Mesenchymal stem cell (in vitro differentiated cells and primary cell): ENCODE measurements at regions not wholly inside any gene's neighbourhood (a gene's known extent, or its start where the extent isn't known, plus 50 kb on each side); places are given as distances from the start of the nearest gene placed in this dataset.

Experiments used
- DNase-seq: peaks from one replicate; pipeline ENCODE4 v3.0.0-alpha.2; 2013
- H2AFZ ChIP-seq: one replicate; pipeline ENCODE4 v1.6.1; 2013; ENCODE audit warnings: low read depth, mild to moderate bottlenecking, control low read depth, inconsistent platforms, low read length, moderate library complexity
- H2AK5ac ChIP-seq: 2 replicates; pipeline ENCODE4 v1.6.1; 2013; ENCODE audit warnings: low read length, moderate library complexity, mild to moderate bottlenecking, inconsistent platforms; ENCODE audit not compliant: severe bottlenecking
- H2BK120ac ChIP-seq: one replicate; pipeline ENCODE4 v1.6.1; 2013; ENCODE audit warnings: low read depth, mild to moderate bottlenecking, inconsistent platforms, low read length, moderate library complexity
- H2BK12ac ChIP-seq, 2 experiments: one replicate each; pipeline ENCODE4 v1.6.1; 2013; ENCODE audit warnings: inconsistent platforms in 2 of 2, low read length in 2 of 2, mild to moderate bottlenecking in 2 of 2, moderate library complexity in 2 of 2, control low read depth in 1 of 2
- H2BK15ac ChIP-seq: one replicate; pipeline ENCODE4 v1.6.1; 2013; ENCODE audit warnings: mild to moderate bottlenecking, low read depth, inconsistent platforms; ENCODE audit not compliant: poor library complexity, severe bottlenecking
- H2BK5ac ChIP-seq: 2 replicates; pipeline ENCODE4 v1.6.1; 2013; ENCODE audit warnings: low read depth, mild to moderate bottlenecking, low read length, control low read depth, inconsistent platforms; ENCODE audit not compliant: poor library complexity, severe bottlenecking
- H3K14ac ChIP-seq, 2 experiments: one replicate each; pipeline ENCODE4 v1.6.1; 2013; ENCODE audit warnings: inconsistent platforms in 2 of 2, low read length in 2 of 2, control low read depth in 1 of 2, mild to moderate bottlenecking in 1 of 2, moderate library complexity in 1 of 2
- H3K18ac ChIP-seq, 2 experiments: one replicate each; pipeline ENCODE4 v1.6.1; 2013; ENCODE audit warnings: inconsistent platforms in 2 of 2, low read length in 2 of 2, control low read depth in 1 of 2, low read depth in 1 of 2, mild to moderate bottlenecking in 1 of 2
- H3K23ac ChIP-seq, 2 experiments: one replicate each; pipeline ENCODE4 v1.6.1; 2013; ENCODE audit warnings: inconsistent platforms in 2 of 2, low read length in 2 of 2, mild to moderate bottlenecking in 2 of 2, moderate library complexity in 2 of 2, control low read depth in 1 of 2
- H3K27ac ChIP-seq: 2 replicates; pipeline ENCODE4 v1.5.1; 2013; ENCODE audit warnings: mild to moderate bottlenecking, moderate library complexity, low read length, control low read depth, inconsistent platforms; ENCODE audit not compliant: poor library complexity, severe bottlenecking
- H3K27me3 ChIP-seq, 2 experiments: 2 replicates each; pipeline versions ENCODE4 v1.6.1 to v1.7.0; 2013; ENCODE audit warnings: low read length in 2 of 2, mild to moderate bottlenecking in 2 of 2, moderate library complexity in 2 of 2, control low read depth in 1 of 2, inconsistent platforms in 1 of 2; ENCODE audit not compliant: control insufficient read depth in 1 of 2, insufficient read depth in 1 of 2
- H3K36me3 ChIP-seq, 2 experiments: 2 replicates each; pipeline versions ENCODE4 v1.6.1 to v1.7.0; 2013; ENCODE audit warnings: low read length in 2 of 2, control low read depth in 1 of 2, inconsistent platforms in 1 of 2, low read depth in 1 of 2, mild to moderate bottlenecking in 1 of 2; ENCODE audit not compliant: insufficient read depth in 2 of 2, control insufficient read depth in 1 of 2
- H3K4ac ChIP-seq, 2 experiments: one replicate each; pipeline ENCODE4 v1.6.1; 2013; ENCODE audit warnings: inconsistent platforms in 2 of 2, low read length in 2 of 2, mild to moderate bottlenecking in 2 of 2, moderate library complexity in 2 of 2, control low read depth in 1 of 2, low read depth in 1 of 2
- H3K4me1 ChIP-seq: 2 replicates; pipeline ENCODE4 v1.6.1; 2013; ENCODE audit warnings: low read depth, low read length, control low read depth; ENCODE audit not compliant: control insufficient read depth, insufficient read depth
- H3K4me2 ChIP-seq: 2 replicates; pipeline ENCODE4 v1.6.1; 2013; ENCODE audit warnings: low read length, mild to moderate bottlenecking, inconsistent platforms; ENCODE audit not compliant: poor library complexity, severe bottlenecking
- H3K4me3 ChIP-seq, 2 experiments: 2 replicates each; pipeline versions ENCODE4 v1.5.1 to v1.7.0; 2013; ENCODE audit warnings: low read length in 2 of 2, mild to moderate bottlenecking in 2 of 2, control low read depth in 1 of 2, low read depth in 1 of 2; ENCODE audit not compliant: insufficient read depth in 1 of 2
- H3K79me1 ChIP-seq: replicated peaks from 2 replicates; pipeline ENCODE4 v1.6.1; 2013; ENCODE audit warnings: mild to moderate bottlenecking, control low read depth, low read length, inconsistent platforms; ENCODE audit not compliant: poor library complexity, severe bottlenecking
- H3K9ac ChIP-seq: 2 replicates; pipeline ENCODE4 v1.7.0; 2013; ENCODE audit warnings: mild to moderate bottlenecking, low read length, moderate library complexity
- H3K9me3 ChIP-seq: 2 replicates; pipeline ENCODE4 v1.7.0; 2013; ENCODE audit warnings: mild to moderate bottlenecking, low read length; ENCODE audit not compliant: control insufficient read depth
- H4K8ac ChIP-seq: one replicate; pipeline ENCODE4 v1.6.1; 2013; ENCODE audit warnings: inconsistent platforms, mild to moderate bottlenecking, low read length, moderate library complexity
- H4K91ac ChIP-seq: one replicate; pipeline ENCODE4 v1.6.1; 2013; ENCODE audit warnings: mild to moderate bottlenecking, low read length, inconsistent platforms
- WGBS: methylation state at CpG from one replicate; pipeline ENCODE4 v1.1.7; 2013; ENCODE audit warnings: mixed read lengths; 5-methylcytosine and 5-hydroxymethylcytosine counted together

DNA sequence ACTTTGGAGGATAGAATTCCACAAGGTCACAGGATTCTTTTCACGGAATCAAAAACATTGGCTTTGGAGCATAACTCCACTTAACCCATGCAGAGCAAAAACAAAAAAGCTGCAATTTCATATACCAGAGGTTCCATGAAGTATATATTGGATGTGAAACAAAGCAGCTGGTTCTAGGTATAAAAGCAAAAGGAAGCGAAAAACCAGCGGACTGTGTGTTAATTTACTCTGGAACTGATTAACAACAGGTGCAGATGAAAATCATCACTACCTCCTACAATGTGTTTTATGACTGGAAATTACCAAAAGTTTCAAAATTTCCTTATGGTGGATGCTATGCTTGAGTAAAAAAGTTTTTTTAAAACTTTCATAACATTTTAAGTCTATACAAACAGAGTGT, 54.4 kb upstream of the LINC00305 start:
- Histone ChIP-seq H4K8ac (no peak overlapping the region), H2AFZ (no peak overlapping the region), H3K4me1 (no peaks in the 10 kb centered on the region), H3K4me3 (no peak overlapping the region), H2BK12ac (no peak overlapping the region), H4K91ac (no peak overlapping the region), H3K27me3 (no peaks in the 10 kb centered on the region), H3K23ac (no peak overlapping the region), H3K18ac (no peak overlapping the region), H2BK15ac (no peak overlapping the region), H3K9ac (no peak overlapping the region), H3K4me2 (no peak overlapping the region), H2BK5ac (no peak overlapping the region), H3K9me3 (no peaks in the 10 kb centered on the region), H3K27ac (peak overlapping the region; percentile 33), H3K4ac (no peak overlapping the region), H2AK5ac (no peak overlapping the region), H3K36me3 (no peaks in the 10 kb centered on the region), H3K14ac (no peak overlapping the region), H3K79me1 (no peaks in the 10 kb centered on the region), H2BK120ac (no peak overlapping the region)
- no peak for DNase-seq
- WGBS = 100% methylated on average over 1 of the region's 3 CpGs

- Histone ChIP-seq H3K4me3 (no peak overlapping the region), H2AK5ac (no peak overlapping the region), H3K79me1 (no peaks in the 10 kb centered on the region), H2BK5ac (no peak overlapping the region), H3K27ac (peak overlapping the region; percentile 33), H3K23ac (no peak overlapping the region), H2AFZ (no peak overlapping the region), H3K27me3 (no peaks in the 10 kb centered on the region), H3K9ac (no peak overlapping the region), H2BK12ac (no peak overlapping the region), H4K91ac (no peak overlapping the region), H3K4me1 (no peaks in the 10 kb centered on the region), H2BK120ac (no peak overlapping the region), H4K8ac (no peak overlapping the region), H3K14ac (no peak overlapping the region), H3K9me3 (no peaks in the 10 kb centered on the region), H3K36me3 (no peaks in the 10 kb centered on the region), H3K18ac (no peak overlapping the region), H3K4me2 (no peak overlapping the region), H2BK15ac (no peak overlapping the region), H3K4ac (no peak overlapping the region)
- DNase-seq = no peak
- WGBS = 68% methylated on average over 7 of the region's 7 CpGs
These were observed 54.0 kb upstream of the LINC00305 start for GRCh38 chr18:64202863-64203262.

DNA sequence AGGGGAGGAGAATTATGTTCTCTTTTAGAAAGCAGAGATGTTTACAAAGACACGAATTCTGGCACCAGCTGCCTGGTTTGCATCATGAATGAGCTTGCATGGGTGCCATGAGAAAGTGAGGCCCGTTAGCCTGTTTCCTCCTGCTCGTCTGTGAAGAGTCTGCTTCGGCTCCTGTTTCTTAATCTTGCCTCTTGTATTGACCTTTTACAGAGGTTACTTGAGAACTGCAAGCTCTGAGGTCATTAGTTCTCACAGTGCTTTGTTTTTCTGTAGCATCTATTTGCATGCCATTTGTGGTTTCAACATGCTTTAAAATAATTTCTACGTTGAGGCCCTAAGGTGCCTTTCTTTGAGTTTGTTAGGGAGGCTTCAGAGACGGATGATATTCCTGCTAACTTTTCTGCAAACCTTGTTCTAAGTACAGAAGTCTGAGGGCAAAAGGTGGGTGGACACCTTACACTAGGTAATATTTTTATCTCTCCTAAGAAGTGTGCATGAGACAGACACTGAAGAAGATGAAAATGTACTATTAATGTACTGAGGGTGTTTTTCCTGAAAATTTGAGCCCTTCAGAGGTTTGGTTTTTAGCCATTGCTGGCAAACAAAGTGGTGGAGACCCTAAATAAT, 53.4 kb upstream of the LINC00305 start:
- Histone ChIP-seq H3K9ac (no peak overlapping the region), H4K8ac (no peak overlapping the region), H3K23ac (no peak overlapping the region), H4K91ac (no peak overlapping the region), H3K4me3 (no peak overlapping the region), H3K4me1 (no peaks in the 10 kb centered on the region), H3K27me3 (no peaks in the 10 kb centered on the region), H3K18ac (no peak overlapping the region), H3K14ac (no peak overlapping the region), H3K9me3 (no peaks in the 10 kb centered on the region), H3K36me3 (no peaks in the 10 kb centered on the region), H2BK5ac (no peak overlapping the region), H2AK5ac (no peak overlapping the region), H3K27ac (no peak overlapping the region), H3K4me2 (no peak overlapping the region), H3K79me1 (no peaks in the 10 kb centered on the region), H2BK120ac (no peak overlapping the region), H2BK15ac (no peak overlapping the region), H3K4ac (no peak overlapping the region), H2AFZ (no peak overlapping the region), H2BK12ac (no peak overlapping the region)
- 23% methylated on average over 6 of the region's 6 CpGs for WGBS
- peak; percentile 1 for DNase-seq

GRCh38 chr18:64201781-64202180, 52.9 kb upstream of the LINC00305 start:
- WGBS = 77% methylated on average over 2 of the region's 2 CpGs
- no peak overlapping the region for H3K18ac ChIP-seq
- H3K79me1 ChIP-seq = no peaks in the 10 kb centered on the region
- H2BK12ac ChIP-seq = no peak overlapping the region
- H3K4me1 ChIP-seq = no peaks in the 10 kb centered on the region
- no peak overlapping the region for H3K4ac ChIP-seq
- no peak overlapping the region for H2BK15ac ChIP-seq
- no peak overlapping the region for H4K8ac ChIP-seq
- H3K27ac ChIP-seq = no peak overlapping the region
- H4K91ac ChIP-seq = no peak overlapping the region
- no peak overlapping the region for H2AFZ ChIP-seq
- H3K9ac ChIP-seq = no peak overlapping the region
- H3K36me3 ChIP-seq = no peaks in the 10 kb centered on the region
- H3K27me3 ChIP-seq = no peaks in the 10 kb centered on the region
- H3K4me2 ChIP-seq = no peak overlapping the region
- H3K4me3 ChIP-seq = no peak overlapping the region
- H2AK5ac ChIP-seq = no peak overlapping the region
- H3K23ac ChIP-seq = no peak overlapping the region
- no peaks in the 10 kb centered on the region for H3K9me3 ChIP-seq
- DNase-seq = no peak
- H2BK5ac ChIP-seq = no peak overlapping the region
- H3K14ac ChIP-seq = no peak overlapping the region
- H2BK120ac ChIP-seq = no peak overlapping the region
